H9 (cell line): ENCODE measurements at regions not wholly inside any gene's neighbourhood (a gene's known extent, or its start where the extent isn't known, plus 50 kb on each side); places are given as distances from the start of the nearest gene placed in this dataset.

Experiments
- DNase-seq: peaks from one replicate; pipeline ENCODE4 v3.0.0-alpha.2; 2017
- H2AFZ ChIP-seq: one replicate; pipeline ENCODE4 v1.6.1; 2013; ENCODE audit warnings: mild to moderate bottlenecking, low read length, control low read depth, moderate library complexity
- H2AK5ac ChIP-seq: 2 replicates; pipeline ENCODE4 v1.6.1; 2013; ENCODE audit warnings: low read length, control low read depth, mixed read lengths; ENCODE audit not compliant: insufficient read length
- H2BK120ac ChIP-seq: one replicate; pipeline ENCODE4 v1.6.1; 2013; ENCODE audit warnings: low read depth, mild to moderate bottlenecking, low read length, control low read depth, inconsistent platforms; ENCODE audit not compliant: poor library complexity, severe bottlenecking
- H2BK12ac ChIP-seq: 2 replicates; pipeline ENCODE4 v1.6.1; 2013; ENCODE audit warnings: low read length, control low read depth, mixed read lengths, low read depth; ENCODE audit not compliant: insufficient read length
- H2BK15ac ChIP-seq: 2 replicates; pipeline ENCODE4 v1.6.1; 2013; ENCODE audit warnings: low read depth, low read length, control low read depth
- H2BK20ac ChIP-seq: one replicate; pipeline ENCODE4 v1.6.1; 2013; ENCODE audit warnings: low read depth, mild to moderate bottlenecking, low read length, control low read depth, inconsistent platforms; ENCODE audit not compliant: poor library complexity, severe bottlenecking
- H2BK5ac ChIP-seq: 2 replicates; pipeline ENCODE4 v1.6.1; 2013; ENCODE audit warnings: low read length, control low read depth, mixed read lengths; ENCODE audit not compliant: insufficient read length
- H3K14ac ChIP-seq: 2 replicates; pipeline ENCODE4 v1.6.1; 2013; ENCODE audit warnings: low read length, control low read depth; ENCODE audit not compliant: insufficient read depth
- H3K18ac ChIP-seq: 2 replicates; pipeline ENCODE4 v1.6.1; 2013; ENCODE audit warnings: low read depth, mild to moderate bottlenecking, mixed read lengths, low read length, control low read depth; ENCODE audit not compliant: insufficient read length
- H3K23ac ChIP-seq: 2 replicates; pipeline ENCODE4 v1.6.1; 2013; ENCODE audit warnings: low read length, control low read depth, mixed read lengths, low read depth; ENCODE audit not compliant: insufficient read length
- H3K23me2 ChIP-seq: 2 replicates; pipeline ENCODE4 v1.6.1; 2013; ENCODE audit warnings: low read depth, mild to moderate bottlenecking, mixed read lengths, low read length, control low read depth; ENCODE audit not compliant: insufficient read length, poor library complexity, severe bottlenecking
- H3K27ac ChIP-seq: 2 replicates; pipeline ENCODE4 v1.5.1; 2013; ENCODE audit warnings: low read length, control low read depth, mixed read lengths, low read depth; ENCODE audit not compliant: insufficient read length
- H3K27me3 ChIP-seq: 2 replicates; pipeline ENCODE4 v1.6.1; 2013; ENCODE audit warnings: low read length, control low read depth, inconsistent platforms; ENCODE audit not compliant: insufficient read depth
- H3K4ac ChIP-seq: 2 replicates; pipeline ENCODE4 v1.6.1; 2013; ENCODE audit warnings: low read depth, mild to moderate bottlenecking, control low read depth, inconsistent platforms, low read length, moderate library complexity
- H3K4me1 ChIP-seq: 2 replicates; pipeline ENCODE4 v1.6.1; 2013; ENCODE audit warnings: low read length, control low read depth, inconsistent platforms; ENCODE audit not compliant: insufficient read depth
- H3K4me2 ChIP-seq: 2 replicates; pipeline ENCODE4 v1.6.1; 2013; ENCODE audit warnings: low read length, control low read depth, mixed read lengths; ENCODE audit not compliant: insufficient read length, insufficient read depth
- H3K56ac ChIP-seq: 2 replicates; pipeline ENCODE4 v1.6.1; 2013; ENCODE audit warnings: low read depth, mild to moderate bottlenecking, mixed read lengths, low read length, control low read depth; ENCODE audit not compliant: insufficient read length
- H3K79me1 ChIP-seq: 2 replicates; pipeline ENCODE4 v1.6.1; 2013; ENCODE audit warnings: low read depth, mild to moderate bottlenecking, moderate library complexity, low read length, control low read depth, inconsistent platforms; ENCODE audit not compliant: insufficient read depth, poor library complexity, severe bottlenecking
- H3K79me2 ChIP-seq: 2 replicates; pipeline ENCODE4 v1.6.1; 2013; ENCODE audit warnings: low read length, control low read depth, inconsistent platforms; ENCODE audit not compliant: insufficient read depth
- H3K9ac ChIP-seq: 2 replicates; pipeline ENCODE4 v1.6.1; 2013; ENCODE audit warnings: low read length, control low read depth, mixed read lengths; ENCODE audit not compliant: insufficient read length; ENCODE audit errors: extremely low read depth
- H3K9me3 ChIP-seq: one replicate; pipeline ENCODE4 v1.6.1; 2013; ENCODE audit warnings: low read depth, low read length, inconsistent platforms; ENCODE audit not compliant: control insufficient read depth
- H3T11ph ChIP-seq: one replicate; pipeline ENCODE4 v1.6.1; 2013; ENCODE audit warnings: mild to moderate bottlenecking, low read length, control low read depth, inconsistent platforms
- H4K20me1 ChIP-seq: one replicate; pipeline ENCODE4 v1.6.1; 2013; ENCODE audit not compliant: control insufficient read depth, insufficient read length, insufficient read depth
- H4K5ac ChIP-seq: 2 replicates; pipeline ENCODE4 v1.6.1; 2013; ENCODE audit warnings: low read depth, mild to moderate bottlenecking, mixed read lengths, low read length, control low read depth; ENCODE audit not compliant: insufficient read length
- H4K8ac ChIP-seq: replicated peaks from 2 replicates; pipeline ENCODE4 v1.6.1; 2013; ENCODE audit warnings: low read length, control low read depth, mixed read lengths, low read depth; ENCODE audit not compliant: insufficient read length
- H4K91ac ChIP-seq: 2 replicates; pipeline ENCODE4 v1.6.1; 2013; ENCODE audit warnings: low read depth, mild to moderate bottlenecking, moderate library complexity, mixed read lengths, low read length, control low read depth; ENCODE audit not compliant: insufficient read length
- H3K27ac Mint-ChIP-seq, 3 experiments: 2 replicates in 2 of 3; 3 replicates in 1 of 3; pipeline ENCODE4 v1.8.0; 2020 to 2021; ENCODE audit warnings: mixed read lengths in 3 of 3, mild to moderate bottlenecking in 1 of 3, moderate library complexity in 1 of 3
- H3K27me3 Mint-ChIP-seq: 2 replicates; pipeline ENCODE4 v1.8.0; 2021; ENCODE audit warnings: low read depth, mild to moderate bottlenecking, moderate library complexity, mixed read lengths
- H3K36me3 Mint-ChIP-seq, 3 experiments: 2 replicates in 2 of 3; 3 replicates in 1 of 3; pipeline ENCODE4 v1.8.0; 2020 to 2021; ENCODE audit warnings: low read depth in 3 of 3, mixed read lengths in 3 of 3; ENCODE audit not compliant: insufficient read depth in 1 of 3
- H3K4me1 Mint-ChIP-seq, 2 experiments: 2 replicates each; pipeline ENCODE4 v1.8.0; 2020; ENCODE audit warnings: mixed read lengths in 2 of 2
- H3K4me3 Mint-ChIP-seq, 2 experiments: 2 replicates in 1 of 2; 3 replicates in 1 of 2; pipeline ENCODE4 v1.8.0; 2020 to 2021; ENCODE audit warnings: mild to moderate bottlenecking in 2 of 2, mixed read lengths in 2 of 2, moderate library complexity in 1 of 2
- H3K9me3 Mint-ChIP-seq, 2 experiments: 2 replicates in 1 of 2; 3 replicates in 1 of 2; pipeline ENCODE4 v1.8.0; 2020; ENCODE audit warnings: mild to moderate bottlenecking in 2 of 2, mixed read lengths in 2 of 2, moderate library complexity in 1 of 2
- WGBS: extraction: QIAGEN DNeasy Blood & Tissue Kit; methylation state at CpG from one replicate; pipeline ENCODE4 v1.1.7; 2013; ENCODE audit warnings: missing lambda C conversion rate, low lambda C conversion rate, mixed read lengths; ENCODE audit not compliant: insufficient read length; ENCODE audit errors: extremely low coverage; 5-methylcytosine and 5-hydroxymethylcytosine counted together
- TF ChIP-seq, protein P1 (sequence below): fragments of 200-600 bp; sonication (generic); conservative IDR thresholded peaks from 3 replicates; pipeline ENCODE4 v1.8.0; 2021; ENCODE audit warnings: antibody characterized with exemption, mild to moderate bottlenecking

DNA sequence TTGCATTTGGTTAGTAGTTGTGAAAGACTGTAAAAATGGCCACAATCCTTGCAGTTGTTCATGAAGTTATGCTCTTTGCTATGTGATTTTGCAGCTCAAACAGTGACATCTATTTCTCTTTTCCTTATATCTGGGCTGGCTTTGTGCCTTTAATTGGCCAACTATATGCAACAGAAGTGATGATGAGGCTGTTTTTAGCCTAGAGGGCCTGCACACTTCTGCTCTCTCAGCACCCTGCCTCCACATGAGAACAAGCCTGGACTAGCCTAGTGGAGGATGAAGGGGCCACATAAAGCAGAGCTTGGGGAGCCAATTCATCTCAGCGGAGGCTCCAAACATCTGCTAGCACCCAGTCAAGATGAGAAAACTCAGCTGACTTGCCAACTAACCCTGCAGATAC lies 339.8 kb downstream of the OMA1 start:
- no peaks in the 10 kb centered on the region for H3K27me3 ChIP-seq
- no peak overlapping the region for H3T11ph ChIP-seq
- H3K18ac ChIP-seq, result no peak overlapping the region
- WGBS, result no CpG with 5 or more reads among the region's 1 CpG
- H3K79me2 ChIP-seq, result no peaks in the 10 kb centered on the region
- no peak for DNase-seq
- H3K4ac ChIP-seq, result no peak overlapping the region
- H3K56ac ChIP-seq, result no peak overlapping the region
- no peaks in the 10 kb centered on the region for H4K20me1 ChIP-seq
- H2BK120ac ChIP-seq, result no peak overlapping the region
- no peak overlapping the region for H4K8ac ChIP-seq
- no peak overlapping the region for H3K4me3 Mint-ChIP-seq
- H3K36me3 Mint-ChIP-seq, result peaks cover 0 to 5% (median 4%) of the 10 kb centered on the region in 3 experiments; a peak in 3 of 7 replicates
- H3K9me3 ChIP-seq, result no peaks in the 10 kb centered on the region
- TF ChIP-seq, protein P1, sequence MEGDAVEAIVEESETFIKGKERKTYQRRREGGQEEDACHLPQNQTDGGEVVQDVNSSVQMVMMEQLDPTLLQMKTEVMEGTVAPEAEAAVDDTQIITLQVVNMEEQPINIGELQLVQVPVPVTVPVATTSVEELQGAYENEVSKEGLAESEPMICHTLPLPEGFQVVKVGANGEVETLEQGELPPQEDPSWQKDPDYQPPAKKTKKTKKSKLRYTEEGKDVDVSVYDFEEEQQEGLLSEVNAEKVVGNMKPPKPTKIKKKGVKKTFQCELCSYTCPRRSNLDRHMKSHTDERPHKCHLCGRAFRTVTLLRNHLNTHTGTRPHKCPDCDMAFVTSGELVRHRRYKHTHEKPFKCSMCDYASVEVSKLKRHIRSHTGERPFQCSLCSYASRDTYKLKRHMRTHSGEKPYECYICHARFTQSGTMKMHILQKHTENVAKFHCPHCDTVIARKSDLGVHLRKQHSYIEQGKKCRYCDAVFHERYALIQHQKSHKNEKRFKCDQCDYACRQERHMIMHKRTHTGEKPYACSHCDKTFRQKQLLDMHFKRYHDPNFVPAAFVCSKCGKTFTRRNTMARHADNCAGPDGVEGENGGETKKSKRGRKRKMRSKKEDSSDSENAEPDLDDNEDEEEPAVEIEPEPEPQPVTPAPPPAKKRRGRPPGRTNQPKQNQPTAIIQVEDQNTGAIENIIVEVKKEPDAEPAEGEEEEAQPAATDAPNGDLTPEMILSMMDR, result no peak
- no peaks in the 10 kb centered on the region for H3K79me1 ChIP-seq
- no peak overlapping the region; a peak in 1 of 7 replicates for H3K27ac Mint-ChIP-seq
- H3K4me2 ChIP-seq, result no peak overlapping the region
- no peak overlapping the region for H2BK15ac ChIP-seq
- peaks cover 5 to 7% of the 10 kb centered on the region in 2 experiments for H3K4me1 Mint-ChIP-seq
- H3K27me3 Mint-ChIP-seq, result no peaks in the 10 kb centered on the region
- H2AFZ ChIP-seq, result no peak overlapping the region
- no peaks in the 10 kb centered on the region; a peak in 1 of 5 replicates for H3K9me3 Mint-ChIP-seq
- no peak overlapping the region for H2BK5ac ChIP-seq
- no peak overlapping the region for H2BK12ac ChIP-seq
- H3K27ac ChIP-seq, result no peak overlapping the region
- no peaks in the 10 kb centered on the region for H3K4me1 ChIP-seq
- H2BK20ac ChIP-seq, result no peak overlapping the region
- H3K14ac ChIP-seq, result no peak overlapping the region
- no peak overlapping the region for H3K23ac ChIP-seq
- H4K91ac ChIP-seq, result no peak overlapping the region
- H2AK5ac ChIP-seq, result no peak overlapping the region
- no peak overlapping the region for H4K5ac ChIP-seq
- no peaks in the 10 kb centered on the region for H3K23me2 ChIP-seq
- no peak overlapping the region for H3K9ac ChIP-seq
